Fibroblast of skin of right quadriceps (primary cell): ENCODE measurements at regions not wholly inside any gene's neighbourhood (a gene's known extent, or its start where the extent isn't known, plus 50 kb on each side); places are given as distances from the start of the nearest gene placed in this dataset.
"Not testable (repeated sequence)": the region's sequence is repeated elsewhere in the genome, so short reads cannot be mapped to it uniquely, and the experiment has no call there.

Experiments used
- DNase-seq: peaks from one replicate; pipeline ENCODE4 v3.0.0-alpha.2; 2013

DNA sequence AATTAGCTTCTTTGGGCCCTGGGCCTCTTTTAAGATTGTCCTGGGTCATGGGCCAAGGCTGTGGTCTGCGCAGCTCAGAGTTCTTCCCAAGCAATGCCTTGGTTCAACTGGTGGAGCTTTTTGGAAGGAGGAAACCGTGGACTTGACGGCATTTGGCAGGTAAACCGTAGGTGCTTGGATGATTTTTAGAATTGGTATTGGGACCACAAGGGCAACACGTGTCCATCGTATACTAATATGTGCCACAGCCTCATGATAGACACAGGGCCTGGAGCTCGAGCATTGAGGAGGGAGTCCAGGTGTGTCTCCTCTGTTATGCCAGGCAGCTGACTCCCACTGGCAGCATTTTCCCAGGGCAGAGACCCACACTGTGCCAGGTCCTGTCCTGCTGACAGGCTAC is 120.9 kb upstream of the PITX1 start:
- no peak for DNase-seq

GRCh38 chr5:135154197-135154596 is 120.2 kb upstream of the PITX1 start:
- DNase-seq, result no peak

DNA sequence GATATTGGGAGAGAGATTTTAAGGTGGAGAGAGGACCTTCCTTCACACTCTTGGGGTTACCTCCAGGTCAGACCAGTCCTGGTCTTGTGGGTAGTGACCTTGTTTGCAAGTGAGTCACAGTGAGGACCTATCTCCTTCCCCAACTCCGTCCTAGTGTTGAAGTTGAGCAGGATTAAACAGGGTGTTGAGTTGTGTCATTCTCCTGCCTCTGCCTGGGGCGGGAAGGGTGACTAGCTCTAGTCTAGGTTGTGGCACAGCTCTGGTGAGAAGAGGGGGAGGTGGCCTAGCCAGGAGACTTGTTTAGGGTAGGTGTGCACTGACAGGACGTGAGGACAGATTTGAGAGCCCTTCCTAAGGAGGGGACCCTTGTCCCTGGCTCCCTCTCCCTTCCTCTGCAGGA is 119.6 kb upstream of the PITX1 start:
- no peak for DNase-seq

GRCh38 chr5:135153259-135153658 is 119.2 kb upstream of the PITX1 start:
- no peak for DNase-seq

DNA sequence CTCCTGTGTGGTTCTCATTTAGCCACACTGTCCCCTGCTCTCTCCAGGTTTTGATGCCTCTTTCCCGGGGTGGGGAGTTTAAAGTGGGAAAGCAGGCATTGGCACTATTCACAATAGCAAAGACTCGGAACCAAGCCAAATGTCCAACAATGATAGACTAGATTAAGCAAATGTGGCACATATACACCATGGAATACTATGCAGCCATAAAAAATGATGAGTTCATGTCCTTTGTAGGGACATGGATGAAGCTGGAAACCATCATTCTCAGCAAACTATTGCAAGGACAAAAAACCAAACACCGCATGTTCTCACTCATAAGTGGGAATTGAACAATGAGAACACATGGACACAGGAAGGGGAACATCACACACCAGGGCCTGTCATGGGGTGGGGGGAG is 117.6 kb upstream of the PITX1 start:
- not testable (repeated sequence) for DNase-seq

DNA sequence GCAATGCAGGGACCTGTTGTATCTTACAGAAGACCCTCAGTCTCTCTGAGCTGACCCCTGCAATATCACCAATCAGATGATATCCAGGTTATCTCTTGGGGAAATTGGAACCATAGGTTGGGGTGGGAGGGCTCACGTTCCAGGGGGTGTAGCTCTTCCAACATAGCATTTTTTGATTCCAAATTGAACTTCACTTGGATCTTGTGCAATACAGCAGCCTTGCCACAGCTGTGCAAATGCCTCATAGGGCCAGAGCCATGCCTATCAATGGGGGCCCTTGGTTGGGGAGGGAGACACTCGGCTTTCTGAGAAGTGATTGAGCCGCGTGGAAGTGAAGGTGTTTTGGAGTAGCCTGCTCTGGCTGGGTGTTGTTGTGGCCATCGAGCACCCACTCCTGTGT is 117.2 kb upstream of the PITX1 start:
- DNase-seq, result no peak

DNA sequence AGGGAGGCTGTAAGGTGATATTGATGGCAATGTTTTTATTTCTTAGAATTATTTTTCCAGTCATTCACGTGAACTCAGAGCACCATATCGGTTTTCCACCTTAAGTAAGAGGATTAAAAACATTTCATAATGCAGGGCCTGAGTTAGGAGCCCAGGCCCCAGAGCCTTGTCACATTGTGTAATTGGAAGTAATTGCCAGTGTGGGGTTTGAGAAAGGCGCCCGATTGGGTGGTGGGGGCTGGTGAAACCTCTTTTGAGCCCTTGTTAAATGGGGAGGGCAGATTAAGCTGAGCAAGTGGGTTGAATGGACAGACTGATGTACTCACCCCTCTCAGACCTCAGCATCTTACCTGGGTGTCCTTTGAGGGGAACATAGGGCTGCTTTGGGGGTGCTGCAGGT is 116.7 kb upstream of the PITX1 start:
- DNase-seq, result no peak

- no peak for DNase-seq
Observed at GRCh38 chr5:135149956-135150723, 116.1 kb upstream of the PITX1 start.

GRCh38 chr5:135149229-135149955 is 115.4 kb upstream of the PITX1 start:
- DNase-seq, result no peak

- DNase-seq, result no peak
Observed at GRCh38 chr5:135147294-135148090, 113.5 kb upstream of the PITX1 start.

GRCh38 chr5:135145985-135146384 is 112.0 kb upstream of the PITX1 start:
- no peak for DNase-seq

DNA sequence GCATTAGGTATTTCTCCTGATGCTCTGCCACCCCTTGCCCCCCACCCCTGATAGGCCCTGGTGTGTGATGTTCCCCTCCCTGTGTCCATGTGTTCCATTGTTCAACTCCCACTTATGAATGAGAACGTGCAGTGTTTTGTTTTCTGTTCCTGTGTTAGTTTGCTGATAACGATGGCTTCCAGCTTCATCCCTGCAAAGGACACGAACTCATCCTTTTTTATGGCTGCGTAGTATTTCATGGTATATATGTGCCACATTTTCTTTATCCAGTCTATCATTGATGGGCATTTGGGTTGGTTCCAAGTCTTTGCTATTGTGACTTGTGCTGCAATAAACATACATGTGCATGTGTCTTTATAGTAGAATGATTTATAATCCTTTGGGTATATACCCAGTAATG is 109.7 kb upstream of the PITX1 start:
- DNase-seq, result not testable (repeated sequence)

- DNase-seq, result peak; percentile 21
Observed at GRCh38 chr5:135141303-135142268, 107.6 kb upstream of the PITX1 start.

DNA sequence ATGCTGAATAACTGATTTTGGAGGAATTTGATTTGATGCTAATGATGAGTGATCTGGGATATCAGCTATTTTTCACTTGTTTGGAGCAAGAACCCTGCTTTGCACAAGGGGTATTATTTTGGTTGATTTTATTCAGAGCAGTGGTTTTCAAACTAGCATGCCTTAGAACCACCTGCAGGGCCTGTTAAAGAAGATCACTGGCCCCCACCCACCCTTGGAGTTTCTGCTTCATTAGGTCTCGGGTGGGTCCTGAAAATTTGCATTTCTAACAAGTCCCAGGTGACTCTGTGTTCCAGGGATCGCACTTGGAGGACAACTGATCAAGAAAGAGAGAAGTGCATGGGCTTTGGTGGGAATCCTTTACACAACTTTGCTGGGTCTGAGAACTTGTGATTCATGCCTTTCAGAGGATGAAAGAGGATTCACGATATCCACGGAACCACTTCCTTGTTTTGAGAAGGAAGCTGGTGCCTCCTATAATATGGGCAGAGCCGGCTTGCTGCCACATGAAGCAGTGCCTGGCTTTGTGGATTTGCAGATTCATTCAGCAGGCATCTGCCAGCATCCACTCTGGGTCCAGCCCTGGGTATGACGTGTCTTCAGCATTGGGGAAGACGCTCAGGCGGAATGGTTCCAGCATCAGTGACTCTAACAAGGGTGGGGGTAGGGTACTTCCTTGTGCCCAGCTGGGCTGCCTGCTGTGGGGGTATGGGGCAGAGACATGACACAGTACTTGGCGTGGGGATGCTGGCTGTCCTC is 106.6 kb upstream of the PITX1 start:
- DNase-seq, result peak; percentile 81

- DNase-seq, result peak; percentile 97
Observed at GRCh38 chr5:135139381-135140134, 105.5 kb upstream of the PITX1 start.

DNA sequence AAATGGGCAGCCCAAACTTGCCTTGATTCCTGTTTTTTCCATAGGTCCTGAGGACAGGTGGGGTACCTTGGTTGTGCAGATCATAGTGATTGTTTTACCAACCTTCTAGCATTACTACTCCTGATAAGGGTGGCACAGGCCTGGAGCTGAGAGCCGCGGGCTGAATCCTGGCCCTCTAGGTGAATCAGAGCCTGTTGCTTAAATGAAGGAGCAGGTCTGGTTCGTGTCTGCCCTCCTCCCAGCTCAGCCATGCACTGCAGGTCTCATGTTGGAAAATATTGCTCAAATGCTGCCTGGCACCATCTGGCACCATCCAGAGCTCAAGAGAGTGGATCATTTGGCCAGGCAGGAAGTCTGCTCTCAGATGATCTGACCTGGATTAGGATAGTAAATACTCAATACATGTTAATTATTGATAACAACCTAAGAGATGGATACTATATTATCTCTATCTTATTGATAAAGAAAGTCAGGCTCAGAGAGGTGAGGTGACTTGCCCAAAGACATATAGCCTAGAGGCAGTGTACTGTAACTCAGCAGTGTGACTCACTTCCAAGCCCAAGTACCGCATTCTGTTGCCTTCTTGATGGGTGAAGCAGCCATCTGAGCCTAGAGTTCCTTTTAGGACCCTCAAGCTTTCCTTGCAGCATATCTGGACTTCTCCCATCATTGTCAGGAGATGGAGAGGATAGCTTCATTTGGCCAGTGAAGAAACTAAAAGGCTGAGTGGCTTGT is 104.3 kb upstream of the PITX1 start:
- DNase-seq, result peak; percentile 11

DNA sequence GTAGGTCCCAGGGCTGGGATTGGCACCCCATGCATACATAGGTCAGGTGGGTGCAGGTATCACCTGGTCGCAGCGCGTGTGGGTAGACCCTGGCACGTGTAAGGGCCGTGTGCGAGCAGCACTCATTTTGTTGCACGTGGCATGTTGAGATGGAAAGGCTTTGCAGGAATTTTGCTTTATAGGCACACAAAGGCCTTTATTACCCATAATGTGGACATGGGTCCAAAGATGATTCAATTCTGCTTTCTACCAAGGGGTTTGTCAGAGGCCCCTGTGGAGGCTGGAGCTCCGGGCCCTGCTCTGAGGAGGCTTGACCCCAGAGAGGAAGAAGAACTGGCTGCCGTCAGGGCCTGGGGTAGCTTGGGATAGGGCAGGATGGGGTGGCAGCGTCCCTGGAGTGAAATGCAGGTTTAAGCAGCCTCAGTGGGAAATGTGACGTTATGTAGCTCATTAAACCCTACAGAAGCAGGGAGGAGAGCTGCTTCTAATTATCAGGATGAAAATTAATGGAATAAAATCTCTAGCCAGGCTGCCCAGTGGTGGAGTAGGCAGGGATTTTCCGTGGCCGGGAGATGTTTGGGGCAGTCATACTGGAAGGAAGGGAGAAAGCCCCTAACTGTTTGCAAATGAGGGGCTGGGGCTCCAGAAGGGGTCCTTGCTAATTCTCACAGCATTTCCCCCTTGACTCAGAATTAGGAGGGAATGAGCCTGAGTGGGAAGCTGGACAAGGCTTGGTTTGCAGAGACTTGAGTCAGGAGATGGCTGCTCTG is 103.3 kb upstream of the PITX1 start:
- no peak for DNase-seq

DNA sequence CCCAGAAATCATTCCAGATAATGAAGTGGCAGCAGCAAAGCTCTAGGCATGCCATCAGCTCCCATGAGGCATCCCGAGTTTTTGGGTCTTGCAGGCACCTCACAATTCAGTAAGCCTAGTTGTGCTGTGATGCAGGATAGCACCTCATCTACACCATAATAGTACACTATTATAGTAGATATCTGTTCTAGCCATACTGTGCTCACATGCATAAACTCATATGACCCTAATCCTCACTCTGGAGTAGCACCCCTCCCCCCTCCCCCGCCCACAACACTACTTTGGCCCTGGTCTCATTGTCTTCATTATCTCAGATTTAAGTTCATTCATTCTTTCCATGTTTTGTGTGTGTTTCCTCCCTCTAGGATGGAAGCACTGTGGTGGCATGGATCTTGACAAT is 102.5 kb upstream of the PITX1 start:
- DNase-seq, result no peak

- DNase-seq, result peak; percentile 70
Observed at GRCh38 chr5:135135530-135136226, 101.7 kb upstream of the PITX1 start.
